ENCODE measurements at regions not wholly inside any gene's neighbourhood (a gene's known extent, or its start where the extent isn't known, plus 50 kb on each side); places are given as distances from the start of the nearest gene placed in this dataset.
A peak's percentile ranks its signal among the peaks of the same experiment; 100 is the strongest.

- ATAC-seq (ENCODE audit: insufficient read depth, low read depth) (no peak), DNase-seq (no peak)
- Histone ChIP-seq H4K20me1 (ENCODE audit: insufficient read depth, low read length) (no peaks in the 10 kb centered on the region), H3K4me3 (ENCODE audit: low read depth in 1 of 2, low read length in 2 of 2) (no peak overlapping the region), H3K27ac (ENCODE audit: low read length) (no peak overlapping the region), H3K79me2 (ENCODE audit: insufficient read depth, low read length) (no peaks in the 10 kb centered on the region), H3K4me2 (ENCODE audit: insufficient read depth, low read length) (no peak overlapping the region), H3K9ac (ENCODE audit: low read depth, low read length) (no peak overlapping the region), H3K9me3 (ENCODE audit: insufficient read depth, low read length, severe bottlenecking) (no peaks in the 10 kb centered on the region), H3K36me3 (ENCODE audit: insufficient read depth, low read length) (no peaks in the 10 kb centered on the region), H2AFZ (ENCODE audit: low read depth, low read length) (no peak overlapping the region), H3K27me3 (ENCODE audit: insufficient read depth, low read length, poor library complexity) (peaks cover 10% of the 10 kb centered on the region), H3K4me1 (ENCODE audit: insufficient read depth, low read length) (no peaks in the 10 kb centered on the region)
- TF ChIP-seq EZH2 (IDR thresholded peaks at IDR 0.05; ENCODE audit: borderline replicate concordance, low read depth, low read length, severe bottlenecking) (no peak), CTCF (IDR thresholded peaks at IDR 0.05; ENCODE audit: borderline replicate concordance, extremely low read depth, low read length, poor library complexity, severe bottlenecking) (no peak)
Measured at GRCh38 chr11:19555266-19555665, 157.4 kb upstream of the NAV2 start.

DNA sequence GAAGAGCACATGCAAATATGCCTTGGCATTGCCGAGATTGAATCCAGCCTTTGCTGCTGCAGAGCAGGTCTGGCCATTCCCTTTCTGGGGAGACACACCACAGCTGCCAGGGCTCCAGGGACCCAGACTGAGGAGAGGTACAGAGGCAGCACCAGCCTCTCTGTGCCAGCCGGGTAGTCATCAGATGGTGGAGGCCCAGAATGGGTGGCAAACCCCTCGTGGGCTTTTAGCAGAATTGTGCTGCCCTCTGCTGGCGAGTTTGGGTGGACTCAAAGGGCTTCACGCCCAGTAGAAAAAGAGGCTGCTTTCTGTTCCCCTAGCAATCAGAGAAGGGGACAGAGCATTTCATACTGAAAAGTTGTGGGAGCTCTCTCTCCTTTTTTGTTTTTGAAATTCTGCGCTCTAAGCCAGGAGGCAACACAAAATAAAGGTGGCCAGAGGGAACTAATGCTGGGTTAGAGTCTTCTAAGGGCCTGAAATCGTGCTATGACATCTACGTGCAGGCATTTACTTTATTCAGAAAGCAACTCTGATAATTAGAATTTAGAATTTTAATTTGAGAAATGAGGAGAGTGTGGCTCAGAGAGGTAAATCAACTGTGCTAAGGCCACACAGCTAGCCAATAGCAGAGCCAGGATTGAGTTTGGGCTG, 158.8 kb upstream of the NAV2 start:
- peaks cover 10% of the 10 kb centered on the region for H3K27me3 ChIP-seq (ENCODE audit: insufficient read depth, low read length, poor library complexity)
- no peak overlapping the region for H3K4me2 ChIP-seq (ENCODE audit: insufficient read depth, low read length)
- no peak overlapping the region for H2AFZ ChIP-seq (ENCODE audit: low read depth, low read length)
- no peak for TF ChIP-seq EZH2 (IDR thresholded peaks at IDR 0.05; ENCODE audit: borderline replicate concordance, low read depth, low read length, severe bottlenecking)
- TF ChIP-seq CTCF (IDR thresholded peaks at IDR 0.05; ENCODE audit: borderline replicate concordance, extremely low read depth, low read length, poor library complexity, severe bottlenecking): peak; percentile 84
- H3K79me2 ChIP-seq (ENCODE audit: insufficient read depth, low read length): no peaks in the 10 kb centered on the region
- DNase-seq (peak; percentile 70), ATAC-seq (ENCODE audit: insufficient read depth, low read depth) (peak; percentile 84)
- no peak overlapping the region for H3K9ac ChIP-seq (ENCODE audit: low read depth, low read length)
- no peaks in the 10 kb centered on the region for H3K36me3 ChIP-seq (ENCODE audit: insufficient read depth, low read length)
- no peak overlapping the region for H3K4me3 ChIP-seq (ENCODE audit: low read depth in 1 of 2, low read length in 2 of 2)
- H3K4me1 ChIP-seq (ENCODE audit: insufficient read depth, low read length): no peaks in the 10 kb centered on the region
- no peaks in the 10 kb centered on the region for H3K9me3 ChIP-seq (ENCODE audit: insufficient read depth, low read length, severe bottlenecking)
- no peaks in the 10 kb centered on the region; the same call in 1 of the 2 replicates for H4K20me1 ChIP-seq (ENCODE audit: insufficient read depth, low read length)
- H3K27ac ChIP-seq (ENCODE audit: low read length): no peak overlapping the region

GRCh38 chr11:19552656-19553260, 159.9 kb upstream of the NAV2 start:
- no peaks in the 10 kb centered on the region for H3K9me3 ChIP-seq (ENCODE audit: insufficient read depth, low read length, severe bottlenecking)
- H2AFZ ChIP-seq (ENCODE audit: low read depth, low read length): no peak overlapping the region
- H3K4me2 ChIP-seq (ENCODE audit: insufficient read depth, low read length): no peak overlapping the region
- H3K9ac ChIP-seq (ENCODE audit: low read depth, low read length): no peak overlapping the region
- H3K36me3 ChIP-seq (ENCODE audit: insufficient read depth, low read length): no peaks in the 10 kb centered on the region
- no peak overlapping the region for H3K27ac ChIP-seq (ENCODE audit: low read length)
- H4K20me1 ChIP-seq (ENCODE audit: insufficient read depth, low read length): no peaks in the 10 kb centered on the region; the same call in 1 of the 2 replicates
- no peaks in the 10 kb centered on the region for H3K4me1 ChIP-seq (ENCODE audit: insufficient read depth, low read length)
- ATAC-seq (ENCODE audit: insufficient read depth, low read depth) (no peak), DNase-seq (no peak)
- no peak overlapping the region for H3K4me3 ChIP-seq (ENCODE audit: low read depth in 1 of 2, low read length in 2 of 2)
- peaks cover 13% of the 10 kb centered on the region for H3K27me3 ChIP-seq (ENCODE audit: insufficient read depth, low read length, poor library complexity)
- no peaks in the 10 kb centered on the region for H3K79me2 ChIP-seq (ENCODE audit: insufficient read depth, low read length)
- TF ChIP-seq CTCF (IDR thresholded peaks at IDR 0.05; ENCODE audit: borderline replicate concordance, extremely low read depth, low read length, poor library complexity, severe bottlenecking) (no peak), EZH2 (IDR thresholded peaks at IDR 0.05; ENCODE audit: borderline replicate concordance, low read depth, low read length, severe bottlenecking) (no peak)
